ENCODE measurements at regions not wholly inside any gene's neighbourhood (a gene's known extent, or its start where the extent isn't known, plus 50 kb on each side); places are given as distances from the start of the nearest gene placed in this dataset.
"Not testable (repeated sequence)": the region's sequence is repeated elsewhere in the genome, so short reads cannot be mapped to it uniquely, and the experiment has no call there.

GRCh38 chr18:26652501-26652900, 104.1 kb upstream of the KCTD1 start:
- no peak for DNase-seq (ENCODE audit: low read depth)

GRCh38 chr18:26650310-26651268, 102.2 kb upstream of the KCTD1 start:
- DNase-seq (ENCODE audit: low read depth): no peak

- DNase-seq (ENCODE audit: low read depth): no peak
Measured at GRCh38 chr18:26649193-26649543, 100.8 kb upstream of the KCTD1 start.

- no peak for DNase-seq (ENCODE audit: low read depth)
Measured at GRCh38 chr18:26648509-26649192, 100.3 kb upstream of the KCTD1 start.

GRCh38 chr18:26646901-26647300, 98.5 kb upstream of the KCTD1 start:
- DNase-seq (ENCODE audit: low read depth): no peak

GRCh38 chr18:26642440-26643348, 94.3 kb upstream of the KCTD1 start:
- no peak for DNase-seq (ENCODE audit: low read depth)

- no peak for DNase-seq (ENCODE audit: low read depth)
Measured at GRCh38 chr18:26640541-26640940, 92.2 kb upstream of the KCTD1 start.

- no peak for DNase-seq (ENCODE audit: low read depth)
Measured at GRCh38 chr18:26639149-26639548, 90.8 kb upstream of the KCTD1 start.

GRCh38 chr18:26637983-26638382, 89.6 kb upstream of the KCTD1 start:
- no peak for DNase-seq (ENCODE audit: low read depth)

- no peak for DNase-seq (ENCODE audit: low read depth)
Measured at GRCh38 chr18:26637324-26637723, 89.0 kb upstream of the KCTD1 start.

- no peak for DNase-seq (ENCODE audit: low read depth)
Measured at GRCh38 chr18:26635466-26635865, 87.1 kb upstream of the KCTD1 start.

- no peak for DNase-seq (ENCODE audit: low read depth)
Measured at GRCh38 chr18:26634631-26635030, 86.3 kb upstream of the KCTD1 start.

- DNase-seq (ENCODE audit: low read depth): no peak
Measured at GRCh38 chr18:26631135-26631534, 82.8 kb upstream of the KCTD1 start.

- DNase-seq (ENCODE audit: low read depth): no peak
Measured at GRCh38 chr18:26630596-26630995, 82.2 kb upstream of the KCTD1 start.

GRCh38 chr18:26628017-26628416, 79.7 kb upstream of the KCTD1 start:
- no peak for DNase-seq (ENCODE audit: low read depth)

GRCh38 chr18:26624443-26624842, 76.1 kb upstream of the KCTD1 start:
- no peak for DNase-seq (ENCODE audit: low read depth)

- DNase-seq (ENCODE audit: low read depth): not testable (repeated sequence)
Measured at GRCh38 chr18:26623314-26623713, 75.0 kb upstream of the KCTD1 start.

- DNase-seq (ENCODE audit: low read depth): no peak
Measured at GRCh38 chr18:26621161-26622026, 73.0 kb upstream of the KCTD1 start.

- DNase-seq (ENCODE audit: low read depth): no peak
Measured at GRCh38 chr18:26619350-26619749, 71.0 kb upstream of the KCTD1 start.

GRCh38 chr18:26618135-26618534, 69.8 kb upstream of the KCTD1 start:
- peak; percentile 56 for DNase-seq (ENCODE audit: low read depth)

GRCh38 chr18:26617151-26617554, 68.8 kb upstream of the KCTD1 start:
- DNase-seq (ENCODE audit: low read depth): peak; percentile 66

Data from renal cortical epithelial cell (primary cell).